OCI-LY1 (cell line): ENCODE measurements at regions not wholly inside any gene's neighbourhood (a gene's known extent, or its start where the extent isn't known, plus 50 kb on each side); places are given as distances from the start of the nearest gene placed in this dataset.

Experiments used
- CTCF ChIP-seq: fragments of 200-600 bp; sonication (generic), shearing (Covaris generic); IDR thresholded peaks from 2 replicates; pipeline ENCODE4 v1.5.1; 2017; ENCODE audit warnings: mild to moderate bottlenecking, antibody characterized with exemption, low read length, moderate library complexity, mixed read lengths
- EZH2 ChIP-seq: fragments of 200-600 bp; sonication (generic), shearing (Covaris generic); IDR thresholded peaks from 2 replicates; pipeline ENCODE4 v1.8.0; 2017; ENCODE audit warnings: borderline replicate concordance, mixed run types, mild to moderate bottlenecking, antibody characterized with exemption, low read length, moderate library complexity, mixed read lengths

DNA sequence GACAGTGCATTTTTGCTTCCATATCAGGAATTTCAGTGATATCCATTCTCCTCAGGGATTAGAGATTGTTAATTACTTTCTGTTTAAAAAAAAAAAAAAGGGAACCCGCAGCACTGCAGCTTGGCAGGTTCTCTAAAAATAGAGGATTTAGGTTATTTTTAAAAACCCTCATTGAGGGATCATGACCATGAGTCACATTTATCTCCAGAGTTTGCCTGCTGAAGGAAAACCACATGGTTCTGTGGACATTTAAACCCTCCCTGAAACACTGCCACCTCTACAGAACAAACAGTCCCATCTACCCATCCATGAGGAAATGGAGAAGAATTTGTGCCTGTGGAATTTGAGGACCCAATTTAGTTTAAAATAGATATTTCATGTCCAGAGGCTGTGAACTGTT, 66.2 kb upstream of the UBE2E1 start:
- TF ChIP-seq CTCF: no peak
- no peak for TF ChIP-seq EZH2
